Stimulated activated naive B cell treated with anti-CD40 and anti-IgM and Interleukin-4, amounts not matched to agents 10 μg/mL and 1 μg/mL and 100 μg/mL, for 72 hours (primary cell): ENCODE measurements at regions not wholly inside any gene's neighbourhood (a gene's known extent, or its start where the extent isn't known, plus 50 kb on each side); places are given as distances from the start of the nearest gene placed in this dataset.

Source experiments
- ATAC-seq, 2 donors: fragments of 150-1000 bp; cut with Tn5 transposase; replicated peaks; 2 replicates each; pipeline ENCODE4 v1.10.0; 2021; ENCODE audit warnings: moderate library complexity in 1 of 2
- DNase-seq: peaks from one replicate; pipeline ENCODE4 v3.0.0; 2021
- H3K27ac Mint-ChIP-seq: one replicate; pipeline ENCODE4 v1.8.0; 2022; ENCODE audit warnings: mild to moderate bottlenecking, mixed read lengths
- H3K27me3 Mint-ChIP-seq, 2 donors: one replicate each; pipeline ENCODE4 v1.8.0; 2022; ENCODE audit warnings: mixed read lengths in 2 of 2
- H3K36me3 Mint-ChIP-seq, 2 donors: one replicate each; pipeline ENCODE4 v1.8.0; 2022; ENCODE audit warnings: mixed read lengths in 2 of 2, mild to moderate bottlenecking in 1 of 2
- H3K4me1 Mint-ChIP-seq, 2 donors: one replicate each; pipeline ENCODE4 v1.8.0; 2022; ENCODE audit warnings: mixed read lengths in 2 of 2, mild to moderate bottlenecking in 1 of 2
- H3K4me3 Mint-ChIP-seq, 2 donors: one replicate each; pipeline ENCODE4 v1.8.0; 2022; ENCODE audit warnings: mild to moderate bottlenecking in 2 of 2, mixed read lengths in 2 of 2, moderate library complexity in 1 of 2
- H3K9me3 Mint-ChIP-seq, 2 donors: one replicate each; pipeline ENCODE4 v1.8.0; 2022; ENCODE audit warnings: mixed read lengths in 2 of 2, mild to moderate bottlenecking in 1 of 2

DNA sequence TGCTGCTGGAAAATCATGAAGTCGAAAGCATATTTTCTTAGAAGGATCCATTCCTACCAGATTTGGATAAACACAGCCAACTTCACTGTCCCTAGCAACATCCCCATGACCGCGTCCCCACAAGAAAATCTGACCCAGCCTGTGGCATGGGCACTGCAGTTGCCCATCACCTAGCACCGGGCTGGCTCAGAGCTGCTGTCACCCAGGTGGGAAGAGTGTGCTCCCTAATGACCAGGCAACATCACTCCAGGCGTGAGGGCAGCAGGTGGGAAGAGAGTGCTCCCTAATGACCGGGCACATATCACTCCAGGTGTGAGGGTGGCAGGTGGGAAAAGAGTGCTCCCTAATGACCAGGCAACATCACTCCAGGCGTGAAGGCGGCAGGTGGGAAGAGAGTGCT is 238.0 kb downstream of the TBXT start:
- no peak overlapping the region for H3K4me3 Mint-ChIP-seq
- H3K27me3 Mint-ChIP-seq = peaks cover 0 to 4% of the 10 kb centered on the region in 2 donors
- H3K4me1 Mint-ChIP-seq = no peaks in the 10 kb centered on the region
- H3K36me3 Mint-ChIP-seq = no peaks in the 10 kb centered on the region
- ATAC-seq (no peak), DNase-seq (no peak)
- H3K27ac Mint-ChIP-seq = no peak overlapping the region
- H3K9me3 Mint-ChIP-seq = peaks cover 0 to 1% of the 10 kb centered on the region in 2 donors

DNA sequence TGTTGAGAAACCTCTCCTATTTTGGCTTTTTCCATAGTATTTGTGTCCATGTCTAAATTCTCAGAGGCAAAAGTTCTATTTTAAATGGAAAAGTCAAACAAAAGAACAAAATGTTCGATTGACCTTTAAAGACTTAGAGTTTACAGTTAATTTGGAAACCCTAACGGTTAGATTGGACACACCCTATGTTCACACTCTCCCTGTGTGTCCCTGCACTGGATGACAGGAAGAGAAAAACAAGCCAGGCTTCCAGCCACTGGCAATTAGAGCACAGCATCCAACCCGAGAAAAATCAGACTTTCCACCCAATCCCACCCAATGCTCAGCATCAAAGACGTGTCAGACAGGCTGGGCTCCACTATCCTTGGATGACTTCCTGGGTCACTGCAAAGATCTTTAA is 241.3 kb downstream of the TBXT start:
- no peak overlapping the region for H3K4me3 Mint-ChIP-seq
- H3K36me3 Mint-ChIP-seq = no peaks in the 10 kb centered on the region
- H3K27ac Mint-ChIP-seq = no peak overlapping the region
- DNase-seq = no peak
- no peaks in the 10 kb centered on the region for H3K4me1 Mint-ChIP-seq
- no peak for ATAC-seq
- peaks cover 4 to 6% of the 10 kb centered on the region in 2 donors for H3K27me3 Mint-ChIP-seq
- H3K9me3 Mint-ChIP-seq = peaks cover 4% of the 10 kb centered on the region in 2 donors

DNA sequence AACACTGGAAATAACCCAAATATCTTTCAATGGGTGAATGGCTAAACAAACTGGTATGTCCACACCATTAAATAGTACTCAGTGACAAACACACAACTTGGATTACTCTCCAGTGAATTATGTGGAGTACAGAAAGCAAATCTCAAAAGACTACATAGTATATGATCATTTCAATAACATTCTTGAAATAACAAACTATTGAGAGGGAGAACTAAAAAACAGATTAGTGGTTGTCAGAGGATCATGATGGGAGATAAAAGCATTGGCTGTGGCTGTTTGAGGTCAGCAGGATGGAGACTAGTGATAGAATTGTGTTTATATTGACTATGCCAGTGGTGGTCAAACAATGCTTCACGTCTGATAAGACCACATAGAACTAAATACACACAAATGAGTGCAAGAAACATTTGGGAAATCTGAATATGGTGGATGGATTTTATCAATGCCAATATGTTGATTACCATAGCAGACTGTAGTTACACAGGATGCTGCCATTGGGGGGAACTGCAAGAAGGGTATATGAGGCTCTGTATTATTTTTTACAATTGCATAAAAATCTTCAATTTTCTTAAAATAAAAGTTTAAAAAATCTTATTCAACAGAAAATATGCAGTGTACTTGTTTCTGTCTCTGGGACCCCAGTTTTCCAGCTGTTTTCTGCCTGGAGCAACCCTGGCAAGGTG is 242.0 kb downstream of the TBXT start:
- Mint-ChIP-seq H3K4me1 (no peaks in the 10 kb centered on the region), H3K9me3 (peaks cover 4% of the 10 kb centered on the region in 2 donors), H3K27ac (no peak overlapping the region), H3K27me3 (peaks cover 7 to 10% of the 10 kb centered on the region in 2 donors), H3K36me3 (no peaks in the 10 kb centered on the region), H3K4me3 (no peak overlapping the region)
- no peak for DNase-seq
- ATAC-seq = no peak

DNA sequence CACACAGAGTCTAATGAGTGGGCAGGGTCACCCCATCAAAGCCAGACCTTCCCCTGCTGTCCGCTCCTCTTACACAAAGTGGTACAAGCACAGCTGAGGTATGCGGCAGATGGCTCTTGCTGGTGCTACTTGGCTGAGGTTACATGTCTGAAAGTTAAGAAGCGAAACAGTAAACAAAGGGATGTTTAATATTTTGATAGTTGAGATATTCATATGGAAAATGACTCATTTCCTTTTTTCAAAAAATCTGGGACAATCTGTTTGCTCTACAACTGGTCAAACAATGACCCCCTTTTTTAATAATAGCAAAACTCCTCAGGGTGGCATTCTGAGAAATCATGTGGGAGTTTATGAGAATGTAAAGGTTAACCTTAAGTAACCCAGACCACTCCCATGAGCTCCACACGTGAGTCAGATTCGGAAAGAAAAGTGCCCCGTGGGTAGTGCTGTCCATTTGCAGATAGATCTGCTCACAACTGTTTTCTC is 245.3 kb downstream of the TBXT start:
- Mint-ChIP-seq H3K36me3 (no peaks in the 10 kb centered on the region), H3K27ac (no peak overlapping the region), H3K27me3 (peaks cover 7 to 19% of the 10 kb centered on the region in 2 donors), H3K4me1 (no peaks in the 10 kb centered on the region), H3K4me3 (no peak overlapping the region), H3K9me3 (peaks cover 3 to 4% of the 10 kb centered on the region in 2 donors)
- ATAC-seq (no peak), DNase-seq (no peak)

DNA sequence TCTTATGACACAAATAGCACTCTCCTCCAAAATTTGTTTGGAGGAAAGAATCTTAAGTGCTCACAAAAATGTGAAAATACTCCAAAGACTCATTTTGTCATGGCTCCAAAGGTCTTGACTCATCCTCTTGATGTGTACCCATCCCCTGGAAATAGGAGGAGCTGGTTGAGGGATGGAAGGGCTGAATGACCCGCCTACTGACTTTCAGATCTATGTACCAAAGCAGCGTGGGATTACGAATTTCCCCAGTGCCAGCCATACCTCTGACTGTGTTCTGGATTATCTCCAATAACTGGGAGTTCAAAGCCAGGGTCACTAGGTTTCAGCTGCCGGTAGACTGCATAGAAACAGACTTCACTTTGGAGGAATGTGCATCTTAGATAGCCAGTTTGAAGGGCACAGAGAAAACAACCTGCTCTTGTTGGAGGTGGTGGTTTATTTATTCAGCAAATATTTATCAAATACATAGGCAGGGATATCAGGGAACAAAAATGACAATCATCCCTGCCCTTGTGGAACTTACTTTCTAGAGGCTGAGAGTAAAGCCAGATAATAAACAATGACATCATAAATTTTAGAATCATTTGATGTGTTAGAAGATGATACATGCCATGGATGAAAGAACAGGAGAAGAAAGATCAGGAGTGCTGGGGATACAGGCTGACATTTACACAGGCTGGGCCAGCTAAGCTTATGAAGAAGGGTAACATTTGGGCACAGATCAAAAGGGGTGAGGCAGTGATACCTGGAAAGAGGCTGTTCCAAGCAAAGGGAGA is 246.6 kb downstream of the TBXT start:
- no peaks in the 10 kb centered on the region for H3K4me1 Mint-ChIP-seq
- H3K27ac Mint-ChIP-seq = no peak overlapping the region
- H3K36me3 Mint-ChIP-seq = no peaks in the 10 kb centered on the region
- H3K9me3 Mint-ChIP-seq = peaks cover 4 to 8% of the 10 kb centered on the region in 2 donors
- DNase-seq (no peak), ATAC-seq (no peak)
- no peak overlapping the region for H3K4me3 Mint-ChIP-seq
- H3K27me3 Mint-ChIP-seq = peaks cover 7 to 26% of the 10 kb centered on the region in 2 donors

DNA sequence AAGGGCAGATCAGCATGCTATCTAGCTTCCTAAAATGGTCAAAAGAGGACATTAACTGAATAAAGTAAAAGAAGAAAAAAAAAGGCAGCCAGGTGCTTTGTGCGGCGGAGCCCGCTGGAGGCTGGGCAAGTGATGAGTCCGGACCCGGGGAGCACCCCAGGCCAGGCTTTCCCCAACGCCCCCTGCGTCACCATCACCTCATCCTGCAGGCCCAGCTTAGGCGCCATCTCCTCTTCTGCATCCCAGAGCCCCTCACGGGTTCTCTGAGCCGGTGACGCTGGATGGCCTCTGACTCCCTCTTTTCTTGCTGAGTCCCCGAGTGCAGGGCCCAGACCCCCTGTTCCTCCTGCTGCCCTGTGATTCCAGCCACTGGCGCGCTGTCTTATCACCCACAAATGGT is 250.1 kb downstream of the TBXT start:
- Mint-ChIP-seq H3K4me3 (no peak overlapping the region), H3K36me3 (no peaks in the 10 kb centered on the region), H3K9me3 (peaks cover 0 to 8% of the 10 kb centered on the region in 2 donors), H3K27ac (no peak overlapping the region), H3K4me1 (no peaks in the 10 kb centered on the region), H3K27me3 (peaks cover 7 to 26% of the 10 kb centered on the region in 2 donors)
- ATAC-seq (no peak), DNase-seq (no peak)

DNA sequence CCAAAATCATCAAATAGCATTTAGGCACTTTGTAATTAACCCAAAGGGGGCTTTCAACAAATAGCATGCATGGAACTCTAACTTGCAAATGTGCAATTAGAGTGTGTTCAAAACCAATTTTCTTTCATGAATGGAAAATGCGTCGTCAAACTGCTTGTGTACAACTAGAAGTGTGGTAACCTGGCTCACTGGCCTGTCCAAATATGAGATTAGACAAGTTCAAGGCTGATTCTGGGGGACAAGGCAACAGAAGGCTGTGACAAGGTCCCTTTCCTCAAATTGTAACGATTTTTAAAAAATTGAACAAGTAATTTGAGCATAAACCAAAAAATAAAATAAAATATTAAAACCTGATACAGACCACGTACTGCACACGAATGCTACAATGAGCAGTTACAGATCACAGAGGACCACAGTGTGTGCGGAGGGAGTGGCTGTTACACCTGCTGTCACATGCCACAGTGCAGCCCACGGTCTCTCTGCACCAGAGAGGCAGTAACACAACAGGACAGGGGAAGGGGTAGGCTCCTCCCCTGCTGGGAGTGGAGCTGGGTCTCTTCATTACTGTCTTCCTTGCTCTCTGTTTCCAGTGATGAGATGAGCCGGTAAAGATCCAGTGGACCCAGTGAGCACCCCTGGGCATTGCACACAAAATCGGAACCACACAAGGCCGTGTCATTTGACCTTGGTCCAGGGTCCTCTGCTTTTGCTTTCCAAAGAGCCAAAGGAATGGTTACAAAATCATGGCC is 252.2 kb upstream of the PDE10A start:
- ATAC-seq = no peak
- Mint-ChIP-seq H3K27me3 (peaks cover 3 to 16% of the 10 kb centered on the region in 2 donors), H3K4me1 (no peaks in the 10 kb centered on the region), H3K4me3 (no peak overlapping the region), H3K36me3 (no peaks in the 10 kb centered on the region), H3K9me3 (peaks cover 0 to 5% of the 10 kb centered on the region in 2 donors), H3K27ac (no peak overlapping the region)
- DNase-seq = no peak

DNA sequence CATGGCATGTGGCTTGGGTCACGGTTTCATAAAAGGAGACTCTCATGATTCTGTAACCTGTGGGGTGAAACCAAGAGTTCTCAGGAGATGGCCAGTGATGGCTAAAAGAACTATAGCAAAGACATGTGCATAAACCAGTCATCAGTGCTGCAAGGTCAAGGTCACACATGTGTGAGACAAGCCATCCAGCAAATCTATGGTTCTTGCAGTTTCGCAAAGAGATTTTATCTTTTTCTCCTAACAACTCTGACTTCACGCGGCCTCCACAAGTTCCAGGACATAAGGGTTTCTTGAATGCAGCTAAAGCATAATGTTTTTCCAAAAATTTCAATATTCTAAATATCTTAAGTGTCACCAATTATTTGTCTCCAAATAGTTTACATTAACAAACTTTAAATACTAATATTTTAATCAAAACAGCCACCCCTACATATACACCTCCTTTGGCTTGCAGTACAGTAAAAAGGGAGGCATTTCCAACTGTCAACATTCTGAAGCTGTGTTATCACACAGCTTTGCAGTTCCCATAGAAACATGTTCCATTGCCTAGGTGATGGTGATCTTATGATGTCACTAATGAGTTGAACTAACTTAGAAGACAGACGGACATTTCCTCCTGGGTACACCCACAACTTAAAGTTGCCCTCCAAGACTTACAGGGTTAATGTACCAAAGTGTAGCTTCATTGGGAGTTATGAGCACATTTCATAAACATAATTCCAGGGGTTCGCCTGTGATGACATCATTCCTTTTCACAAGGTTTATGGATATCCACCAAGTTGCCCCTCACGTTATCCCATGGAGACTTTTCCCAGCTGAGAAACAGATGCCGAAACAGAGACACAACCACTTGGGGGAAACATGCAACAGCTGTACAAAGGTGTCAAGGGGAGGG is 250.9 kb upstream of the PDE10A start:
- Mint-ChIP-seq H3K4me1 (no peaks in the 10 kb centered on the region), H3K36me3 (no peaks in the 10 kb centered on the region), H3K4me3 (no peak overlapping the region), H3K9me3 (peaks cover 0 to 5% of the 10 kb centered on the region in 2 donors), H3K27ac (no peak overlapping the region), H3K27me3 (peaks cover 3 to 8% of the 10 kb centered on the region in 2 donors)
- ATAC-seq = no peak
- DNase-seq = no peak

DNA sequence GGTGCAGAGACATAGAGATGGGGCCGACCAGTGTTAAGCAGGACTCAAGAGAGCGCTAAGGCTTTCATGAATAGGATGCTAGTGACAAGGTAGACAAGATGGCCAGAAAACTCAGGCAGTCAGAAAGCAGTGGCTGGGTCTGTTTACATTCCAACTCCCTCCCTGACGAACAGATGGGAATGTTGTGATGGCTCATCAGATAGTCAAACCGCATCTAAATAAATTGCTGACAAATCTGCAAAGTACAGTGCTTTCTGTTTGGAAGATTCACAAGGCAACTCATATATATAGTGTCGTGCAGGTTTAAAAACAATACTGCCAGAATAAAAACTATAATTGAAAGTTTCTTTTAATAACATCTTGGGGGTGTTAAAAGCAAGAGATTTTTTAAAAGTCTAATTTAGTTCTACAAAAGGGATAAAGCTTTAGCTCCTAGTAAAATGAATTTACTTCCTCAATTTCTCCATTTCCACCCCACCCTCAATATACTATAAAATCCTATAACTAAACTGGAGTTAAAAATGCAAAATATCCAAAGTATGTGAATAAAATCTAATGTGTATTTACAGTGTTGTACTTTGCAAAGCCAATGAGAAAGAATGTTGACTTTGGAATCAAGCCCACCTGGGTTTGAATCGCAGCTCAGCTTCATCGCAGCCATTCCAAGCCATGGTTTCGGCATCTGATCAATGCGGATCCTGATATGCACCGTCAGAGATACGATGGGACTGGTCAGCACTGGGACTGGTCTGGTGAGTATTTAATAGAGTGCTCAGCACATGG is 247.3 kb upstream of the PDE10A start:
- Mint-ChIP-seq H3K36me3 (no peaks in the 10 kb centered on the region), H3K4me1 (no peaks in the 10 kb centered on the region), H3K27ac (no peak overlapping the region), H3K27me3 (peaks cover 0 to 3% of the 10 kb centered on the region in 2 donors), H3K9me3 (peaks cover 1 to 3% of the 10 kb centered on the region in 2 donors), H3K4me3 (no peak overlapping the region)
- DNase-seq = no peak
- no peak for ATAC-seq

DNA sequence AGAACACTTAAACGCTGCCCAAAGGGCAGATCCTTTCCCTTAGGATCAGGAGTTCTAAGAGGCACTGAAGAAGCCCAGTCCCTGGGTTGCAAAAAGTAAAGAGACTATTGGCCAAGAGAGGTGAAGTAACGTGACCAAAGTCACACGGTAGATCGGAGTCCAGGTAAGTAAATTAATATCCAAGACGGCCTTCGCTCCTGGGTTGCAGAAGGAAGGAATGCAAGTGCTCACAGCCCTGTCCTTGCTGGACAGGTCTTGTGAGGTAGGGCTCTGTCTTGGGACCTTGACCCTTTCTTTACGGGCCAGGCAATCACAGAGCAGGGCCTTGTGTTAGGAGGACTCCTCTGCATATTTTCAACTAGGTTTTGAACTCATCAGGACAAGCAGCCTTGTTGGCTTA is 243.7 kb upstream of the PDE10A start:
- Mint-ChIP-seq H3K36me3 (no peaks in the 10 kb centered on the region), H3K27me3 (peaks cover 0 to 12% of the 10 kb centered on the region in 2 donors)
- DNase-seq = no peak

DNA sequence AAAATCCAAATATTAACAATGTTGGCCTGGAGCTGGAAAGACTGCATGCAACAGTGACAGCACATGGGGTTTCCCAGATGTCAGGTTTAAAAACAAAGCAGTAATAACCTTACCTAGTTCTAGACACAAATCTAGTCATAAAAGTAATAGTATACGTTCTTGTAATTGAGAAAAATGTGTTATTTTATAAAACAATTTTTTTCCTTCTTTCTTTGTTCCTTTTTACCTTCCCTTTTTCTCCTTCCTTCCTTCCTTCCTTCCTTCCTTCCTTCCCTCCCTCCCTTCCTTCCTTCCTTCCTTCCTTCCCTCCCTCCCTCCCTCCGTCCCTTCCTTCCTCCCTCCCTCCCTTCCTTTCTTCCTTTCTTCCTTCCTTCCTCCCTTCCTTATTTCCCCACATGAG is 242.7 kb upstream of the PDE10A start:
- Mint-ChIP-seq H3K27me3 (peaks cover 1 to 10% of the 10 kb centered on the region in 2 donors), H3K4me3 (no peak overlapping the region), H3K9me3 (peaks cover 1 to 3% of the 10 kb centered on the region in 2 donors), H3K4me1 (no peaks in the 10 kb centered on the region), H3K36me3 (no peaks in the 10 kb centered on the region), H3K27ac (no peak overlapping the region)
- ATAC-seq (no peak), DNase-seq (no peak)

More for the DNA sequence above, 243.7 kb upstream of the PDE10A start:
- Mint-ChIP-seq H3K4me3 (no peak overlapping the region), H3K9me3 (peaks cover 1 to 3% of the 10 kb centered on the region in 2 donors), H3K4me1 (no peaks in the 10 kb centered on the region), H3K27ac (no peak overlapping the region)
- ATAC-seq = no peak

DNA sequence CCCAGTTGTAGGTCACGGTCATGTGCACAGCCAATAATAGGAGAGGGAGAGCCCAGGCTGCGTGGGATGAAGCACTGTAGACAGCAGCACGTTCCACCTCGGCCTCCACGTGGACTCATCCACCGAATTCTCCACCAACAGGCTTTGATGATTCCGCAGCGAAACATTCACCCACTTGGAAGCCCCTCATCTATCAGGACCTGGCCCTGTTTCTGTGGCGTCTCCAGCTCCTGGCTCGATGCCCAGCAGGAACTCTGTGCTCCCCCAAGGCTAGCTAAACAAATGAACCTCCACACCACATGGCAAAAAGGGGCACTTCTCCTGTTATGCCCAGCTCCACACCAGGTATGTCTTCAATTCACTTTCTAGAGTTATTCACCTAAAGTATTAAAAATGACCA is 237.9 kb upstream of the PDE10A start:
- no peak overlapping the region for H3K4me3 Mint-ChIP-seq
- peaks cover 0 to under 1% of the 10 kb centered on the region in 2 donors for H3K9me3 Mint-ChIP-seq
- no peaks in the 10 kb centered on the region for H3K36me3 Mint-ChIP-seq
- H3K27me3 Mint-ChIP-seq = peaks cover 20 to 25% of the 10 kb centered on the region in 2 donors
- ATAC-seq (no peak), DNase-seq (no peak)
- no peaks in the 10 kb centered on the region for H3K4me1 Mint-ChIP-seq
- no peak overlapping the region for H3K27ac Mint-ChIP-seq

DNA sequence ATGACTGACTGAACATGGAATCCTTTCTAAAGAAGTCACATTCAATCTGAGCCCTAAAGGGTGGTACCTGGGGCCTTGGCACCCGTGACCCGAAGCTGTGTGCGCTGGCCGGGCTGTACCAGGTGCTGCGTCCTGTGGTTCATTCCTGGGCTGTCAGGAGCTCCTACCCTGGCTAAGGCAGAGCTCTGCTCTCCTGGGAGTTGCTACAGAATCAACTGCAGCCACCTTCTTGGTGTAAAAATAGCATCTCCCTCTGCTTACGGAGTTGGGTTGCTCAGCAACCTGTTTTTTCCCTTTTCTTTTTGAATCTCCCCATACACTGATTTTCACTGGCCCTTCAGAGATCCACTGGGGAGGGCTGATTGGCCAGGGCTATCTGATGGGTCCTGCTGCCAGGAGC is 236.6 kb upstream of the PDE10A start:
- H3K4me1 Mint-ChIP-seq = no peaks in the 10 kb centered on the region
- peaks cover 20 to 25% of the 10 kb centered on the region in 2 donors for H3K27me3 Mint-ChIP-seq
- H3K9me3 Mint-ChIP-seq = no peaks in the 10 kb centered on the region
- DNase-seq = no peak
- H3K27ac Mint-ChIP-seq = no peak overlapping the region
- no peaks in the 10 kb centered on the region for H3K36me3 Mint-ChIP-seq
- no peak for ATAC-seq
- no peak overlapping the region for H3K4me3 Mint-ChIP-seq
